B cell (primary cell): ENCODE measurements at regions not wholly inside any gene's neighbourhood (a gene's known extent, or its start where the extent isn't known, plus 50 kb on each side); places are given as distances from the start of the nearest gene placed in this dataset.

Experiments
- EZH2 ChIP-seq: IDR thresholded peaks from 2 replicates; pipeline ENCODE4 v1.6.1; 2012; ENCODE audit warnings: borderline replicate concordance, low read depth, mild to moderate bottlenecking, moderate library complexity, low read length; ENCODE audit not compliant: insufficient read depth, poor library complexity, severe bottlenecking
- TF ChIP-seq, protein P1 (sequence below): fragments of 200-600 bp; IDR thresholded peaks from one replicate; pipeline ENCODE4 v1.8.0; 2022; ENCODE audit warnings: antibody characterized with exemption, mild to moderate bottlenecking

DNA sequence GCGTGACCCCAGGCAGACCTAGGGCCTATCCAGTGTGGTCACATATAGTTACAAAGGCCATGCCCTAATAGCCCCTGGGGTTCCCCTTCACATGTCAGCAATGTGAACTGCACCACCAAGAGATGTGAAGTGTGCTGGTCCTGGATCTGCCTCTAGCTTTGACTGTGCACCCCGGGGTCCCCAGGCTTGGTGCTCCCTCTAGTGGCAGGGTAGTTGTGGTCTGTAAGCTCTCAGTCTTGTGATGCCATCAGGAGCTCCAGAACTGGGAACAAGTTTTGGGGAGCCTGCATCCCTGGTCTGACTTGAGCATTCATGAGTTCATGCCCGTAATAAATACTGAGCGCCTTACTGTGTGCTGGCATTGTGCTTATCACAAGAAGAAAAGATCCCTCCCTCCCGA lies 143.4 kb downstream of the DHX35 start:
- TF ChIP-seq, protein P1, sequence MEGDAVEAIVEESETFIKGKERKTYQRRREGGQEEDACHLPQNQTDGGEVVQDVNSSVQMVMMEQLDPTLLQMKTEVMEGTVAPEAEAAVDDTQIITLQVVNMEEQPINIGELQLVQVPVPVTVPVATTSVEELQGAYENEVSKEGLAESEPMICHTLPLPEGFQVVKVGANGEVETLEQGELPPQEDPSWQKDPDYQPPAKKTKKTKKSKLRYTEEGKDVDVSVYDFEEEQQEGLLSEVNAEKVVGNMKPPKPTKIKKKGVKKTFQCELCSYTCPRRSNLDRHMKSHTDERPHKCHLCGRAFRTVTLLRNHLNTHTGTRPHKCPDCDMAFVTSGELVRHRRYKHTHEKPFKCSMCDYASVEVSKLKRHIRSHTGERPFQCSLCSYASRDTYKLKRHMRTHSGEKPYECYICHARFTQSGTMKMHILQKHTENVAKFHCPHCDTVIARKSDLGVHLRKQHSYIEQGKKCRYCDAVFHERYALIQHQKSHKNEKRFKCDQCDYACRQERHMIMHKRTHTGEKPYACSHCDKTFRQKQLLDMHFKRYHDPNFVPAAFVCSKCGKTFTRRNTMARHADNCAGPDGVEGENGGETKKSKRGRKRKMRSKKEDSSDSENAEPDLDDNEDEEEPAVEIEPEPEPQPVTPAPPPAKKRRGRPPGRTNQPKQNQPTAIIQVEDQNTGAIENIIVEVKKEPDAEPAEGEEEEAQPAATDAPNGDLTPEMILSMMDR = no peak
- no peak for TF ChIP-seq EZH2
